Middle frontal gyrus (tissue), 1 donor: ENCODE measurements at regions not wholly inside any gene's neighbourhood (a gene's known extent, or its start where the extent isn't known, plus 50 kb on each side); places are given as distances from the start of the nearest gene placed in this dataset.

ENCODE experiments used
- DNase-seq: peaks from one replicate; pipeline ENCODE4 v3.0.0-alpha.2; 2015; ENCODE audit warnings: low spot score; ENCODE audit errors: extremely low spot score

DNA sequence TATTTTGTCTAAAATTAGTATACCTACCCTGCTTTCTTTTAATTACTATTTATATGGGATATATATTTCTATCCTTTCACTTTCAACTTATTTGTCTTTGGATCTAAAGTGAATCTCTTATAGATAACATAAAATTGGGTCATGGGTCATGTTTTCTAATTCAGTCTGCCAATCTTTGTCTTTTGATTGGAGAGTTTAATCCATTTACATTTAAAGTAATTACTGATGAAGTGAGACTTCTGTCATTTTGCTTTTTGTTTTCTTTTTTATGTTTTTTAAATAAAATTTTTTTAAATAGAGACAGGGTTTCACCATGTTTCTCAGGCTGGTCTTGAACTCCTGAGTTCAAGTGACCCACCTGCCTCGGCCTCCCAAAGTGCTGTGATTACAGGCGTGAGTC lies 50.5 kb upstream of the PRDM1 start:
- no peak for DNase-seq

GRCh38 chr6:106033806-106034205 lies 52.3 kb upstream of the PRDM1 start:
- DNase-seq = no peak

DNA sequence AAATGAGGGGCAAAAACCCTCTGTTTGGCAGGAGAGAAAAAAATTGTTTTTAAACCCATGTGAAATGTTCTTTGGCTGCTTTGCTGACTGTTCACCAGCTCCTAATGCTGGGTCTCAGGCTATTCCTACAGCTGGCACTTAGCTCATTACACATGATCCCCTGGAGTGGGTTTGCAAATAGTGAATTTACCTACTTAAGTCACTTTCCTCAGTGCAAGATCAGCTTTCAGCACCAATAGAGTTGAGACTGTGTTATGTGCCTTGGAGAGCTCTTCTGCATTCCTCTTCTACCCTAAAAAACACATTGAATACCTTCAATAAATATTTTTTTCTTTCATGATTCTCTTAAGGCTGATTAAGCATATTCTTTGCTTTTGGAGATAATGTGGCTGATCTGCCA lies 58.4 kb upstream of the PRDM1 start:
- no peak for DNase-seq

DNA sequence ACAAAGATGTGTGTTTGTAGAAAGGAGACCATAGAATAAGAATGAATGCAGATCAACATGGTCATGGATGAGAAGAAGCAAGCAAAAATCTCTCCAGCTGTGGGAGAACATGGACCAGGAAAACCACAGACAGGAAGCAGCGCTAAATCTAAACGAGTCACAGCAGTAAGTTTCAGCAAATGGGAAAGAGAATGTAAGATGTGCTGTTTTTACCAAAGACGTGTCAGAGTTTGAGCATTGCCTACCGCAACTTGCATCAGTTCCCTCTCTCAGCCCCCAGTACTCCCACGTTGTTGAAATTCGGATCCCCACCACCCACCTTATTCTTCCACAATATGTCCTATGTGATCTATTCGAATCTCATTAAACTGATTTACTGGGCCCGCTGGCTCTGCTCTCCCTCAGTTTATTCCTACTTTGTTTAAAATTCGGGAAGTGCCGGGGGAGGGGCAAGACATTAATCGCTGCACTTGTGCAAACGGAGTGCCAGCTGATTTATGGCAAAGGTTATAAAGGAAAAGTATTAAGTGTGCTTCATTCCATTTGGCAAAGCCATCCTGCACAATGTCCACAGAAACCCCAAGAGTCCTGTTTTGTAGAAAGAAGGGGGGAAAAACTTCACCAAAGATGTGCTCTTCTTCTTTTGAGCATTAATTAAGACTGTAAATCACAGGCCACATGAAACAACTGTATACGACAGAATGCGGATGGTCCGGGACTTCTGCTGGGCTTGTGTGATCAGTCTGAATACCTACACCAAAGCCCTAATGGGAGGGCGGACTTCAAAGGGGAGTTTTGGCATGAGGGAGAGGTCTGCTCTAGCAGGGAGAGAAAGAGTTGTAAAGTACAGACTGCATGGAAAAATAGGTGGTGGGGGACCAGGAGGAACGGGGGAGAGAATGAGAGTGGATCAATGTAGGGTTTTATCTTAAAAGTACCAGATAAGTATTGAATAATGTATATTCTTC lies 59.1 kb upstream of the PRDM1 start:
- DNase-seq = no peak

DNA sequence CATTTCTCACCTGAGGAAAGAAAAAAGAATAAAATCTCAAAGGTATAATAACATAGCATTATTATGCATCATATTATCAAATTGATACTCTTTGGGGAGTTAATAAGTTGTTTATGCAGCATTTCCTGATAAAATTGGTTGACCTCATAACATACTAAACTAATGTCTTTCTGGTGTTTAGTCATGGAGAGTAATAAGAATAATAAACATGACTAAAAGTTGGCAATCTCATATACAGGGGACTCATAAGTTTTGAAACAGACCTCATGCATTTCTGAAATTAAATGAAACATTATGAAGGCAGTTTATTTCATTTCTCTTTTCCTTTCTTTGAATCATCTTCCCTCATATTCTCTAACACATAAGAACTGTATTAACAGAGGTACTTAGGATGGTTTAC lies 60.5 kb upstream of the PRDM1 start:
- no peak for DNase-seq

DNA sequence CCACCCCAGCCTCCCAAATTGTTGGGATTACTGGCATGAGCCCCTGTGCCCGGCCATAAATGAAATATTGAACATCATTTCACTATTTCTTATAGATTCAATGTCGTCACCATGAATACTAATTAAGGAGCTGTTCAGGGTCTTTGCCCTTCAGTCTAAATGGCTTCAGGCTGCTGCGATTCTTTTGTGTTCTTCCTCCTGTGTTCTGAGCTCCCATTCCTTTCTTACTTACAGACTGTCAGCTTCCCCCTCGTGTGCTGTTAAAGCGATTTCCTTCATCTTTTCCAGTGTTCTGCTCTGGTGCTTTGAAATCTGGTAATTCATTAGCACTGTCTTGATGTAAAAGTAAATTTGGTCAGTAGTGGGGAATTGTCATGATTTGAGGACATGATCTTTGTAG lies 63.3 kb upstream of the PRDM1 start:
- DNase-seq = no peak

DNA sequence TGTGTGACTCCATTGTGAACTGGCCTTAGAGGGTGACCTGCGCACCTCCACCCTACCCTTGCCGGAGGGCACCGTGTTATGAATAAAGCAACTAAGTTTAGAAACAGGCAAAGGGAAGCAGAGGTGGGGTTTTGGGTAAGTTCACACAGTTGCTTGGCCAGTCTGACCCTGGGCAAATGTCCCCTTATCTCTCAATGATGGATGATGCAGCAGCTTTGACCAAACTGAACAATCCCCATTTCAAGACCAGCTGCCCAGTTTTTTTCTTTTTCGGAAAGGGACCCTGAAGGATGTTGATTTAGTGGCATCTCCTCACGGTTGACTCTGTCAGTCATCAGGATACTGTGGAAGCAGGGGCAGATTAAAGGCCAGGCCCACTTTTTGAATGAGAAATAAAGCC lies 68.7 kb upstream of the PRDM1 start:
- no peak for DNase-seq

DNA sequence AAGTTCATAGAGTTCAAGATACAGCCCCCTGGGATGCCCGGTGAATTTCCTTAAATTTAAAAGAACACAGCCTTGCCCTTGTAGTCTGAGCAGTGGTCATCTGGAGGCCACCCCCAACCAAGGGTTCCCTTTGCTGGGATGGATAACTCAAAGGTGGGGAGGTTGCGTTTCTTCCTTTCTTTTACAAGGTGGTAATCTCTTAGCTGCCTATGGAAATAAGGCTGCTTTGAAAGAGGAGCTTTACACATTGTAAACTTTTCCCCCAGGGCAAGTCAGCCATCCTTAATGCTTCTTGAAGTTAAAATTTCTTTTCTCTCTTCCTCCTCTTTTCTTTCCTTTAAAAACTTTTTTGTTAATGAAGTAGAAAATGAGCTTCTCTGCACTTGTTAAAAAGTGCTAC lies 71.2 kb upstream of the PRDM1 start:
- no peak for DNase-seq

DNA sequence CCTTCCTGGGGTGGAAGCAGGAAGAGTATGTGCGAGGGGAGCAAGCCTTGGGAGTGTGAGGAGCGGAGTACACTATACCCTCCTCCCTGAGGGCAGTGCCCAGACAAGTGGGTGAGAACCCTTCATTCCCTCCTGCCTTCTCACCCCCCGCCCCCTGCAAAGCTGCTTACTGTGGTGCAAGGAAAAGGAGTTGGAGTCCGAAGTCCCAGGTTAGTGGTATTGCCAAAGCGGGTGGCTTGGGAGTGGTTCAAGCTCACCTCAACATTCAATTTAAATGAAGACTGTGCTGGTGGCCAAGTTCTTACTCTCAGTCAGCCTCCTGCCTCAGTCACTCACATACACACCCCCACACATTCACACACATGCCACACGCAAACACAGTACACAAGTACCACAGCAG lies 74.7 kb upstream of the PRDM1 start:
- DNase-seq = no peak

DNA sequence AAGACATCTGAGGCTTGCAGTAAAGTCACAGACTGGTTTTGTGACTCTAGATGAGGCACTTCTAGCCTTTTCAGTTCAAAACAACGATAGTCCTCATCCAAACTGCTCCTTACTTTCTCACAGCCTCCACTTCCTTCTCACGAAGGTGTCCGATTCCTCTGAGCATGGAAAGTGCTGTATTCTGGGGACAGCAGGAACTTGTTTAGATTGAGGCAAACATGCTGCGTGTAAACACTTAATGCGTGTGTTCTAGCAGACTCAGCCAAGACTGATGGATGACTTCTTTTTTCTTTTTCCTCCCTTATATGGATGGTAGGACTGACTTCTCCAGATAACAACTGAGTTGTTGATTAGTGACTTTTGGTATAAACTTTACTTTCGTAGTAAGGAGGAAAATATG lies 80.2 kb upstream of the PRDM1 start:
- DNase-seq = no peak

DNA sequence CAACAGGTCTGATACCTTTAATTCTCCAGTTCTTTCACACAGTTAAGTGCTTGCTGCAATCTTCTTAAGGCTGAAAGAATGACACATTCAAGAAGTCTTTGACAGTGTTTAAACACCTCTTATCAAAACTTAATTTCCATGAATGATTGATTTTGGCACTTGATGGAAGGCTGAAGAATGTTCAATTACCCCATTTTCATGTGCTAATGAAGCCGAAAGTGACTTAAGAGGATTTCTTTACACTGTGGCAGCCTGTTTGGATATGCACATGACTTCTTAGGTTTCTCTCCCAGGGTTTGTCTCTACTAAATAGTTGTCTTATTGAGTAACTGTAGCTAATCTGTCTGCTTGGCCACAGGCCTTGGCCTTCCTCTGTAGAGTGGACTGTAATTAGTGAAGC lies 81.1 kb upstream of the PRDM1 start:
- DNase-seq = no peak

DNA sequence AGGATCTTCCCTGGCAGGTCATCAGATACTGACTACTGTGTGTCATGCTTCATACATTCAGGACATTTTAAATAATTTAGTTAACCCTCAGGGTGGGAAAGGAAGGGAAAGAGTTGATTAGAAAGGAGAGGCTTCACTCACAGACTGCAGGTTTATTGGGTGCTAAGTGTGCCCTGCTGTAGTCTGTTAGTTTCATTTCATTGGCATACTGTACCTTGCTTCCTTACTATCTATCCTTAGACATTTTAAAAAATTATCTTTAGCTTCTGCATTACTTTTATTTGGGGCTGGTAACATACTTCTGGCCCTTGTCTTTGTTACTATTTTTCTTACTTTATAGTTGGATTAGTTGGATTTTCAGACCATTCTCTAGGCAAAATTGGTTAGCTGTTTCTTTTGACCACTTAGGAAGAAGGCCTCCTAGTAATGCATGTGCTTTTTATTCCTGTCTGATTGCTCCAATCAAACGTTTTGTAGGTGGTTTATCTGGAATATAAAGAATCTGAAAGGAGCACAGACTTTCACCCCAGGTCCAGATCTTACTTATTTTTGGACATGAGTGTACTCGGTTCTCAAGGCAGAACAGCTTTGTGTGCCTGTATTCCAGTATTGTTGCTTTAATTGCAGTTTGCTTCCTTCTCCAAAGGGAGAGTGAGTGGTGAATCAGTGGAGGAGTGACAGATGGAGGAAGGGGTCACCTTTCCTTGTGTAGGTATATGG lies 82.7 kb upstream of the PRDM1 start:
- no peak for DNase-seq

- DNase-seq = no peak
Observed at GRCh38 chr6:106002005-106002404, 84.1 kb upstream of the PRDM1 start.

DNA sequence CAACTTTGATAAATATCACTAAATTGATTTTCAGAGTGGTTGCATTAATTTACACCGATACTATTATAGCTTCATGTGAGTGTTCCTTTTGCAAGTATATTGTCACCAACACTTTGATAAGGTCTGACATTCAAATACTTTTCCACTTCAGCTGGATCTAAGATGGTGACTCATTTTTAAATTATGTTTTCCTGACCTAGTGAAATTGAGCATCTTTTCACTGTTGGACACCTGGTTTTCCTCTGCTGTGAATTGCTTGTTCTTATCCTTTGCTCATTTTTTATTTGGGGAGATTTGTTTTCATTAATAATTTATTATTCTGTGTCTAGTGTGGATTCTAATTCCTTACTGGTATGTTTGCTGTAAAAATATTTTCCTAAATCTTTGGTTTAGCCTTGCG lies 85.2 kb upstream of the PRDM1 start:
- no peak for DNase-seq

DNA sequence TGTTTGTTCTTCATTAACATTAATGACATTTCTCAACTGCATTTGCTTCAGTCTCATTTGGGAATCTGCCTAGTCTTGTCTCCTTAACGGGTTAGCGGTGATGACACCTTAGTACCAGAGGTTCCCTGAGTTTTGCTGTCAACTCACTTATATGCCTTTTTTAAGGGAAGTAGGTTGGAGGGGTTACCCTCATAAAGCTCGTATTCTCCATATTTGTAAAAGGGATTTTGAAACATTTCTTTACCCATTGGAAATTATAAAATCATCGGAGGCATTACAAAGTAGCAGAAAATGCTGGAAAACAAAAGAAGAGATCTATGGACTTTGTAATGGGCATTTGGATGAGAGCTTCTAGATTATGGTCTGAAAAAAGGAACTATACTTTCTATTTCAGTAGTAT lies 88.7 kb upstream of the PRDM1 start:
- DNase-seq = no peak

- DNase-seq = no peak
Observed at GRCh38 chr6:105995391-105995865, 90.7 kb upstream of the PRDM1 start.

GRCh38 chr6:105994591-105995390 lies 91.3 kb upstream of the PRDM1 start:
- no peak for DNase-seq

DNA sequence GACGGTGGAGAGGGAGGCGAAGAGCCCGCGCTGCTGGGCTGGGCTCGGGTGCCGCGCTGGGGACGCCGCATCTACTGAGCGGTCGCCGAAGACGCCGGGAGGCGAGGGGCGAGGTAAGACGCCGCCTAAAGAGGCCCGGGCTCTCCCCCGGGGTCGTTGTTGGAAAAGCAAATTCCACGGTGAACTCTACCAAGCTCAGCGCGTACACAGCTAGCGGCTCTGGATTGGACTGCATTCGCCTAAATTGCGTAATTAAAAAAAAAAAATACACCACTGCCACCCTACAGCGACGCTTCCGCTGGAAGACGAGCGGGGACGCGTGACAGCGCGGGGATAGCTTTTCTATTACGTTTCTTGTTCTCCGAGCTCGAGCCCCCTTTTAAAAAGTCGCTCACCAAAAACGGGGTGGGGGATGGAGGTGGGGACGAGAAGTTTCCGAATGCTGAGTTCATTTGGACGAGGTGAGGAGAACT lies 92.0 kb upstream of the PRDM1 start:
- DNase-seq = no peak

GRCh38 chr6:105993341-105994117 lies 92.6 kb upstream of the PRDM1 start:
- no peak for DNase-seq

DNA sequence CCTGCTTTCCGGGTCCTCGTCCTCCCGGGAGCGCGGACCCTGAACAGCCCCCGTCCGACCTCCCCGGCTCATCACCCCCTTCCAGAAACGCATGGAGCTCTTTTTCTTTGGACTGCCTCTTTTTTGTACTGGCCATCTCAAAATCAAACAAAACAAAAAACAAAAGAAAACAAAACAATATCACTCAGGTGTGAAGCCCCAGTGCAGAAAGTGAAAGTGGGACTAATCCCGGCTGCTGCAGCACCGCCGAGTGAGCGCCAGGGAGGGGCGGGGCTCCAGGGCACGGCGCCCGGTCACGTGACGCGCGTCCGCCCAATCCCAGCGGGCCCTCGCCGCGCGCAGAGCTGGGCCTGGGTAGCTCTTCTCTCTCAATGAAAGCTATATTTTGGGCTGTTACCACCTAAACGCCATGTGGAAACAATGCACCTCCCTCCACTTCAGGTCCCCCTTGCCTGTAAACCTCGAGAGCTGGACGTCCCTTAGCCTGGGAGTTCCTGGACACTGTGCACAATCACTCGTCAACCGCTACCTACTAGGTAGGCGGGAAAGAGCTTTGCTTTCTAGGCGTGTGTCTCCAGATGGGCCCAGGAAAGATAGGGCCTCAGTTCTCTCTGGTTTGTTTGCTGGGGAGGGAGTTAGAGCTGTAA lies 93.7 kb upstream of the PRDM1 start:
- DNase-seq = no peak
